Stimulated activated CD4-positive, alpha-beta T cell treated with anti-CD3 and anti-CD28 coated beads, Interleukin-4, amount 100 ng/mL, for 1 hour (primary cell): ENCODE measurements at regions not wholly inside any gene's neighbourhood (a gene's known extent, or its start where the extent isn't known, plus 50 kb on each side); places are given as distances from the start of the nearest gene placed in this dataset.
"Not testable (repeated sequence)": the region's sequence is repeated elsewhere in the genome, so short reads cannot be mapped to it uniquely, and the experiment has no call there.

Experiments
- DNase-seq: peaks from one replicate; pipeline ENCODE4 v3.0.0-alpha.2; 2020

- DNase-seq: no peak
These were observed 145.6 kb downstream of the HSD17B3 start for GRCh38 chr9:96156171-96156974.

GRCh38 chr9:96154081-96154480 is 147.9 kb downstream of the HSD17B3 start:
- DNase-seq: no peak

GRCh38 chr9:96152550-96152949 is 149.4 kb downstream of the HSD17B3 start:
- no peak for DNase-seq

- DNase-seq: peak; percentile 27
These were observed 151.4 kb downstream of the HSD17B3 start for GRCh38 chr9:96150324-96151227.

GRCh38 chr9:96149533-96150280 is 152.3 kb downstream of the HSD17B3 start:
- no peak for DNase-seq

GRCh38 chr9:96148634-96149532 is 153.1 kb downstream of the HSD17B3 start:
- no peak for DNase-seq

- DNase-seq: not testable (repeated sequence)
These were observed 154.9 kb downstream of the HSD17B3 start for GRCh38 chr9:96147029-96147428.

GRCh38 chr9:96141666-96142065 is 160.3 kb downstream of the HSD17B3 start:
- DNase-seq: no peak

- no peak for DNase-seq
These were observed 160.9 kb downstream of the HSD17B3 start for GRCh38 chr9:96141128-96141474.

- no peak for DNase-seq
These were observed 161.5 kb downstream of the HSD17B3 start for GRCh38 chr9:96140296-96141127.

GRCh38 chr9:96139592-96140295 is 162.2 kb downstream of the HSD17B3 start:
- no peak for DNase-seq

- DNase-seq: no peak
These were observed 163.4 kb downstream of the HSD17B3 start for GRCh38 chr9:96138616-96139015.

GRCh38 chr9:96137671-96138429 is 164.1 kb downstream of the HSD17B3 start:
- DNase-seq: no peak

GRCh38 chr9:96136992-96137670 is 164.8 kb downstream of the HSD17B3 start:
- DNase-seq: no peak

- no peak for DNase-seq
These were observed 166.2 kb downstream of the HSD17B3 start for GRCh38 chr9:96135753-96136290.

GRCh38 chr9:96135076-96135752 is 166.8 kb downstream of the HSD17B3 start:
- no peak for DNase-seq

- no peak for DNase-seq
These were observed 168.5 kb downstream of the HSD17B3 start for GRCh38 chr9:96133321-96134021.

- DNase-seq: no peak
These were observed 170.2 kb downstream of the HSD17B3 start for GRCh38 chr9:96131825-96132224.
